ENCODE measurements at regions not wholly inside any gene's neighbourhood (a gene's known extent, or its start where the extent isn't known, plus 50 kb on each side); places are given as distances from the start of the nearest gene placed in this dataset.
"Not testable (repeated sequence)": the region's sequence is repeated elsewhere in the genome, so short reads cannot be mapped to it uniquely, and the experiment has no call there.

GRCh38 chr1:219092206-219092605, 81.5 kb upstream of the LYPLAL1 start:
- FAIRE-seq = no peak
- no peak for TF ChIP-seq PAX5 (IDR thresholded peaks at IDR 0.05; ENCODE audit: insufficient read depth, low read length, severe bottlenecking)
- no peak for TF ChIP-seq POU2F2 (IDR thresholded peaks at IDR 0.05; ENCODE audit: low read depth, low read length)
- no peak for TF ChIP-seq TAF1 (IDR thresholded peaks at IDR 0.05; ENCODE audit: low read depth, low read length)
- no peak for TF ChIP-seq SPI1 (IDR thresholded peaks at IDR 0.05; ENCODE audit: low read depth, low read length)
- TF ChIP-seq POLR2AphosphoS5 (IDR thresholded peaks at IDR 0.05; ENCODE audit: low read depth, low read length) = no peak
- TF ChIP-seq POLR2A (IDR thresholded peaks at IDR 0.05; ENCODE audit: low read depth, low read length) = no peak

GRCh38 chr1:219099307-219099706, 74.4 kb upstream of the LYPLAL1 start:
- DNase-seq (ENCODE audit: insufficient read length, low spot score) (no peak), FAIRE-seq (no peak)
- TF ChIP-seq PAX5 (IDR thresholded peaks at IDR 0.05; ENCODE audit: insufficient read depth, low read length, severe bottlenecking) (no peak), POLR2AphosphoS5 (IDR thresholded peaks at IDR 0.05; ENCODE audit: low read depth, low read length) (no peak), TAF1 (IDR thresholded peaks at IDR 0.05; ENCODE audit: low read depth, low read length) (no peak)

More at GRCh38 chr1:219092206-219092605, 81.5 kb upstream of the LYPLAL1 start:
- DNase-seq (ENCODE audit: insufficient read length, low spot score) = no peak

GRCh38 chr1:219100059-219100458, 73.6 kb upstream of the LYPLAL1 start:
- FAIRE-seq = no peak
- TF ChIP-seq TAF1 (IDR thresholded peaks at IDR 0.05; ENCODE audit: low read depth, low read length) (no peak), POLR2AphosphoS5 (IDR thresholded peaks at IDR 0.05; ENCODE audit: low read depth, low read length) (no peak), PAX5 (IDR thresholded peaks at IDR 0.05; ENCODE audit: insufficient read depth, low read length, severe bottlenecking) (no peak)
- no peak for DNase-seq (ENCODE audit: insufficient read length, low spot score)

- not testable (repeated sequence) for DNase-seq (ENCODE audit: insufficient read length, low spot score); FAIRE-seq
Observed at GRCh38 chr1:219102466-219102865, 71.2 kb upstream of the LYPLAL1 start.

GRCh38 chr1:219105893-219106292, 67.8 kb upstream of the LYPLAL1 start:
- no peak for FAIRE-seq
- TF ChIP-seq POU2F2 (IDR thresholded peaks at IDR 0.05; ENCODE audit: low read depth, low read length) (no peak), SPI1 (IDR thresholded peaks at IDR 0.05; ENCODE audit: low read depth, low read length) (no peak), PAX5 (IDR thresholded peaks at IDR 0.05; ENCODE audit: insufficient read depth, low read length, severe bottlenecking) (no peak), POLR2AphosphoS5 (IDR thresholded peaks at IDR 0.05; ENCODE audit: low read depth, low read length) (no peak), POLR2A (IDR thresholded peaks at IDR 0.05; ENCODE audit: low read depth, low read length) (no peak), TAF1 (IDR thresholded peaks at IDR 0.05; ENCODE audit: low read depth, low read length) (no peak)

GRCh38 chr1:219109424-219110018, 64.2 kb upstream of the LYPLAL1 start:
- DNase-seq (ENCODE audit: insufficient read length, low spot score) (no peak), FAIRE-seq (no peak)
- TF ChIP-seq POU2F2 (IDR thresholded peaks at IDR 0.05; ENCODE audit: low read depth, low read length) (no peak), PAX5 (IDR thresholded peaks at IDR 0.05; ENCODE audit: insufficient read depth, low read length, severe bottlenecking) (no peak), SPI1 (IDR thresholded peaks at IDR 0.05; ENCODE audit: low read depth, low read length) (no peak)

More at GRCh38 chr1:219105893-219106292, 67.8 kb upstream of the LYPLAL1 start:
- no peak for DNase-seq (ENCODE audit: insufficient read length, low spot score)

- DNase-seq (ENCODE audit: insufficient read length, low spot score) (no peak), FAIRE-seq (no peak)
- TF ChIP-seq POU2F2 (IDR thresholded peaks at IDR 0.05; ENCODE audit: low read depth, low read length) = no peak
- TF ChIP-seq TAF1 (IDR thresholded peaks at IDR 0.05; ENCODE audit: low read depth, low read length) = no peak
- no peak for TF ChIP-seq PAX5 (IDR thresholded peaks at IDR 0.05; ENCODE audit: insufficient read depth, low read length, severe bottlenecking)
- TF ChIP-seq SPI1 (IDR thresholded peaks at IDR 0.05; ENCODE audit: low read depth, low read length) = no peak
Observed at GRCh38 chr1:219113261-219113660, 60.4 kb upstream of the LYPLAL1 start.

GRCh38 chr1:219114014-219114413, 59.7 kb upstream of the LYPLAL1 start:
- DNase-seq (ENCODE audit: insufficient read length, low spot score) (no peak), FAIRE-seq (no peak)

GRCh38 chr1:219119839-219120238, 53.8 kb upstream of the LYPLAL1 start:
- DNase-seq (ENCODE audit: insufficient read length, low spot score) (no peak), FAIRE-seq (no peak)
- no peak for TF ChIP-seq SPI1 (IDR thresholded peaks at IDR 0.05; ENCODE audit: low read depth, low read length)
- TF ChIP-seq POLR2AphosphoS5 (IDR thresholded peaks at IDR 0.05; ENCODE audit: low read depth, low read length) = no peak
- no peak for TF ChIP-seq PAX5 (IDR thresholded peaks at IDR 0.05; ENCODE audit: insufficient read depth, low read length, severe bottlenecking)
- TF ChIP-seq POLR2A (IDR thresholded peaks at IDR 0.05; ENCODE audit: low read depth, low read length) = no peak
- no peak for TF ChIP-seq POU2F2 (IDR thresholded peaks at IDR 0.05; ENCODE audit: low read depth, low read length)

More at GRCh38 chr1:219114014-219114413, 59.7 kb upstream of the LYPLAL1 start:
- TF ChIP-seq POLR2A (IDR thresholded peaks at IDR 0.05; ENCODE audit: low read depth, low read length) = no peak
- TF ChIP-seq TAF1 (IDR thresholded peaks at IDR 0.05; ENCODE audit: low read depth, low read length) = no peak
- TF ChIP-seq SPI1 (IDR thresholded peaks at IDR 0.05; ENCODE audit: low read depth, low read length) = no peak
- TF ChIP-seq POLR2AphosphoS5 (IDR thresholded peaks at IDR 0.05; ENCODE audit: low read depth, low read length) = no peak
- TF ChIP-seq PAX5 (IDR thresholded peaks at IDR 0.05; ENCODE audit: insufficient read depth, low read length, severe bottlenecking) = no peak
- no peak for TF ChIP-seq POU2F2 (IDR thresholded peaks at IDR 0.05; ENCODE audit: low read depth, low read length)

GRCh38 chr1:219120624-219121544, 52.8 kb upstream of the LYPLAL1 start:
- DNase-seq (ENCODE audit: insufficient read length, low spot score) (no peak), FAIRE-seq (no peak)
- TF ChIP-seq TAF1 (IDR thresholded peaks at IDR 0.05; ENCODE audit: low read depth, low read length) = no peak
- TF ChIP-seq PAX5 (IDR thresholded peaks at IDR 0.05; ENCODE audit: insufficient read depth, low read length, severe bottlenecking) = no peak
